ENCODE measurements at regions not wholly inside any gene's neighbourhood (a gene's known extent, or its start where the extent isn't known, plus 50 kb on each side); places are given as distances from the start of the nearest gene placed in this dataset.
"Not testable (repeated sequence)": the region's sequence is repeated elsewhere in the genome, so short reads cannot be mapped to it uniquely, and the experiment has no call there.

DNA sequence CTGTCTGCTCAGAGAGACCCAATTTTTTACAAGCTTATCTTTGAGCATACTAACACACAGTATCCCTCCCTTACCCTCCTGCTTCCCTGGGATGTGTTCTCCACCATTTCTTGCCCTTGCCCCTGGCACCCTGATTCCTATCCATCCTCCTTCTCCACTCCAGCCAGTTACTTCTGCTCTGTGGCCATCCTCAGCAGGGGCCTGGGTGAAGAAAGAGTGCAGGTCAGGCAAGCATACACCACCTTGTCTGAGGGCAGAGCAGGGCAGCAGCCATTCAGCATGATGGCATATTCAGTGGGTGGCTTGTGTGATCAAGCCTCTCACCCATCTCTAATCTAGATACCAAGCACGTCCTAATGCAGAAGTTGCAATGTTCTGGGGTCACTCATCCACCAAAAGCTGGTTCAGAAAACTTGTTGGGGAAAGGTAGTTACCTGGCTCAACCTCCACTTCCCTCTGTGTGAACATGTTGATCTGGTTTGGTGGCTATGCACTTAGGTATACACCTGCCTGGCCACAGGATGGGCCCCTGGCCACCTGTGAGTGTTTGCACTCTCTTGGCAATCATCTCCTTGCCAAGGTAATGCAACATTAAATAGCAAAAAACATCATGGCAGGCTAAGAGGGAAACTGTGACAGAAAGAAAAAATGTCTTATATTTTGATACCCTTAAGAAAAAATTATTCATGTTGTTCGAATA, 900.3 kb upstream of the MIR17HG start:
- no peak overlapping the region for H3K4me3 ChIP-seq (ENCODE audit: low read depth, low read length)

DNA sequence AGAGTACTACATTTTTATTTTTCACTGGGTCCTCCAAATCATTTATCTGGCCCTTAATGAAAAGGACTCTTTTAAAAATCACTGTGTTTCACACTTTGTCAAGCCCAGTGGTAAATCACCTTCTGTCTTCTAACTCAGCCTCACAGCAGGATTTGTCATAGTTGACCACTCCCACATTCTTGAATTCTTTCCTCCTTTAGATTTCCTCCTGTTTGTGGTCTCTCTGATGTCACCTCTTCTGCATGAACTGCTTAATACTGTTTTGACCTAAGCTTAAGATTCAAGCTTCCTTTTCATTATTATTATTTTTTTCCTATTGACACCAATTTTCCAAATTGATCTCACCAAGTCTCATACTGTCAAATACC, 899.8 kb upstream of the MIR17HG start:
- H3K4me3 ChIP-seq (ENCODE audit: low read depth, low read length): no peak overlapping the region

DNA sequence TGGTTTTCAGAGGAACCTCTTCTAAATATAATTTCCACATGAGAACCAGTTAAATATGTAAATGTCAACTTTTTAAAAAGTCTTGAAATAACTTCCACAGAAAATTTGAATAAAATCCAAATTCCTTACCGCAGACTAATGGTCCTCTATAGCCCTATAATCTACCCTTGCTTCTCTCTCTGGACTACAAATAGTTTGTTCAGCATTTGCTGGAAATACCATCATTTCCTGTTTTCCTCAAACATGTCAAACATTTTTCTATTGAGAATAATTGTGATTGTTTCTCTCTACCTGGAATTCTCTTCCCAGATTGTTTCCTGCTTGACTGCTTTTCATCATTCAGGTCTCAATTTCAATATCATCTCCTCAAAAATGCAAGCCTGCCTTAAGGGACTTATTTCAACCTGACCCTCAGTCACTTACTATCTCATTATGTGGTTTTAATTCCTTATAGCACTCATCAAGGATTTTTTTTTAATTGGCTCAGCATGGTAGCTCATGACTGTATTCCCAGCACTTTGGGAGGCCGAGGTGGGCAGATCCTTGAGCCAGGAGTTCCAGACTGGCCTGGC, 898.9 kb upstream of the MIR17HG start:
- no peak overlapping the region for H3K4me3 ChIP-seq (ENCODE audit: low read depth, low read length)

DNA sequence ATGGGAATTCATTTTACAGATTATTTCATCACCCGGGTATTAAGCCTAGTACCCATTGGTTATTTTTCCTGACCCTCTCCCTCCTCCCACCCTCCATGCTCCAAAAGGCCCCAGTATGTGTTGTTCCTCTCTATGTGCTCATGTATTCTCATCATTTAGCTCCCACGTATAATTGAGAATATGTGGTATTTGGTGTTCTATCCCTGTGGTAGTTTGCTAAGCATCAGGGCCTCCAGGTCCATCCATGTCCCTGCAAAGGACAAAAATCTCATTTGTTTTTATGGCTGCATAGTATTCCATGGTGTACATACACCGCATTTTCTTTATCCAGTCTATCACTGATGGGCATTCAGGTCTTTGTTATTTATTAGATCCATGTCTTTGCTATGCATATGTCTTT, 894.1 kb upstream of the MIR17HG start:
- no peak overlapping the region for H3K4me3 ChIP-seq (ENCODE audit: low read depth, low read length)

DNA sequence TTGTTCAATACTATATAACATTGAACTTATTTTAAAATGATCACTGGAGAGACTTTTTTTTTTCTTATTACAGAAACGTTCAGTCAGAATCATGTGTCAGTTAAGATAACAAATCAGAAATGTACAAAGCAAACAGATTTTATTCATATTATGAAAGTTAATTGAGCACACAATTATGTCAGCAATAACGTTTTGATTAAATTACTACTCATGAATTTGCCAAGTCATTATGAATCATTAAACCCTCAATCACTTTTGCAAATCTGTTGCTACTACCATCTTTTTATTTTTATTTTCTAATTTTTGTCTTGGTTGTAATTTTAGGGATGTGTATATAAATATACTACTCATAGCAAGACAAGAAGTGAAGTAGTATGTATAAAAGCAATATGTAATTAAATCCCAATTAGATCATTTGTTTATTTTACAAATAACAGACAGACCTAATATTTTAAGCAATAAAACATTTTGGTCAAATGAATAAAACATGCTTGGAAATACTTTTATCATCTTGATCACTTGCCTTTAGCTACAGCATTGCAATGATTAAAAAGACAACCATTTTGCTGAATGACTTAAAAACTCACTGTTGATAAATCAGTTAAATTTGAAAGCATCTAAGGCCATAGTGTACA, 893.4 kb upstream of the MIR17HG start:
- no peak overlapping the region for H3K4me3 ChIP-seq (ENCODE audit: low read depth, low read length)

DNA sequence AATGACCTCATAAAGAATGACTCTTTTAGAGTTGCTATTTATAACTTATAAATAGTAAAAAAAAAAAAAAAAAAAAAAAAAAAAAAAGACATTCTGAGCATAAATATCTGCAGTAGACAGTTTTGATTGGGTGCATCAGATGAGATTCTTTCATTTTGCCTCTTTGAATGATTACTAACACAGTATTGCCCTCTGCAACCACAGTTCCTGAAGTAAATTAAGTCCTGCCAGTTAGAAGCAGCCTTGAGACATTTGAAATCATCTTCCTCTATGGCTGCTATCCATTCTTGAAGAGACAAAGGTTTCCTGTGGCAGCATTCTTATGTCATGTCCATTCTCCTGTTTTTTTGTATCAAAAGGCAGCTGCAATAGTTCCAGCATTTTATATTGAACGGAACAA, 892.4 kb upstream of the MIR17HG start:
- H3K4me3 ChIP-seq (ENCODE audit: low read depth, low read length): no peak overlapping the region

DNA sequence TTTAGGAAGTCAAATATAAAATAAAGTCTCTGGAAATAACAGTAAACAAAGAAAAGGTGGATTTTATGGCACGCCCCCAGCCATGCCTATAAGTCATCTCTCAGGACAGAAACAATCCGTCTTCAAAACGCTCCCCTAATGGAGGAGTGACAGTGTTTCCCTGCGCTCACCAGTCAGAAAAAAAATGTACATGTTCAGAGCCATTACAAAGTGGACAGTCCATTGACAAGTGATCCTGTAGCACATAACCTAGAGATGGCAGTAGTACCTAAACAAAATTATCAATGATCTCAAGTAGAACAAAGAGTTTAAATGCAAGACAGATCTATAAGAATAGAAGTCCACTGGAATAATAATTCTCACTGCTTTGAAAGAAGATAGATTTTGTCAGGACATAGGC, 891.7 kb upstream of the MIR17HG start:
- no peak overlapping the region for H3K4me3 ChIP-seq (ENCODE audit: low read depth, low read length)

DNA sequence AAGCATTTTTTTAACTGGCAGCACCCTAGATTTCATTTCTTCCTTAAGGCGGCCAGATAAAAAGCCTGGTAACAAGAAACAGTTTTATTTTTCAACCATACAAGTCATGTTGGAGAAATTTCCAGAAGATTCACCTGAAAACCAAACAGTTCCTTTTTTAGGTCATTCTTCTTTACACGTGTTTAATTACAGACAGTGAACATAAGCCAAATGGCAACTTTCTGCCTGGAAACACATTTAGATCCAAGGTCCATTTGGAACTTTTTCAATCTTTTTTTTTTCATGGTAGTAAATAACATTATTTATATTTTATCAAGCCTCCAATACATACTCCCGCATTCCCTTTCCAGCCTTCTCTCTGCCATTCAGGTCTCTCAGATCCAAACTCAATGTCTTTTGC, 886.1 kb upstream of the MIR17HG start:
- no peak overlapping the region for H3K4me3 ChIP-seq (ENCODE audit: low read depth, low read length)

DNA sequence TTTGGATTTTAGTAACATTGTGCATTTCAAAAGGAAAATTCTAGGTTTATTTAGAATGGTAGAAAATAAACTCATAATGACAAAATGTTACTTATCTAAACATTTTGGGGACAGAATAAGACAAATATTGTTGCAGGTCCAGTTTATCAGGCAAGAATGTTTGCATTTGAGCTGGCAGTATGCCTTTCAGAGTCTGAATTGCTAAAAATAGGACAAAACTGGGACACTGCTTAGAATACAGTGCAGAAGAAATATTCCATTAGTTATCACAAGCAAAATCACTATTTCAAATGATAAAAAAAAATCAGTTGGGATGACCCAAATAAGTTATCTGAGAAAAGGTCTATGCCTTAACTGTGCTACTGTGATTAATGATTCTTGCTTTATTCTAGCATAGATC, 870.3 kb upstream of the MIR17HG start:
- no peak overlapping the region for H3K4me3 ChIP-seq (ENCODE audit: low read depth, low read length)

DNA sequence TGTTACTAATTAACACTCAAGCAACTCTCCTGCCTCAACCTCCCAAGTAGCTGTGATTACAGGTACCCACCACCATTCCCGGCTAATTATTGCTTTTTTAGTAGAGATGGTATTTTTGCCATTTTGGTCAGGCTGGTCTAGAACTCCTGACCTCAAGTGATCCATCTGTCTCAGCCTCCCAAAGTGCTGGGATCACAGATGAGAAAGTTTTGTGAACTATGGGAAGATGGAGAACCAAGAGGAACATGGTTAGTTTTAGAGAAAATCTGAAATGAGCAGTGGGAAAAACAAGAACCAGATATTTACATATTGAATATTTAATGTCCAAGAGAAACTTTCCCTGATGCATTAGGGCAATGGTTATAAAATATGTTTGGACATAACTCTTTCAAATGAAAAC, 863.6 kb upstream of the MIR17HG start:
- H3K4me3 ChIP-seq (ENCODE audit: low read depth, low read length): no peak overlapping the region

DNA sequence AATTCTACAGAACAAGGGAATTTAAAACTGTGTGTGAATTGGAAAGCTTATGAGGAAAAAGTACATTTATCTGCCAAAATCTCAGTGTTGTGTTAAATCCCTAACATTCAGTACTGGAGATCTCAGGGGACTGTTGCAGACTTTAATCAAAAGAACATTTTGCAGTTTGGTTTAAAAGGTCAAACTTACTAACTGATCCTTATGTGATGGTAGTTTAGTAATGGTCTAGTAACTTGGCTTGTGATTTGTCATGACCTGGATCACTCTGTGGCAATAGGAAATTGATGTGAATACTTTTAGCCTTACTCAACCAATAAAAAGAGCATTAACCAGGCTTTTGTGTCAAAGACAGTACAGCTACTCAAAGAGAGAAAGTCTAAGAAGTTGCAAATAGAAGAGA, 862.1 kb upstream of the MIR17HG start:
- H3K4me3 ChIP-seq (ENCODE audit: low read depth, low read length): no peak overlapping the region

DNA sequence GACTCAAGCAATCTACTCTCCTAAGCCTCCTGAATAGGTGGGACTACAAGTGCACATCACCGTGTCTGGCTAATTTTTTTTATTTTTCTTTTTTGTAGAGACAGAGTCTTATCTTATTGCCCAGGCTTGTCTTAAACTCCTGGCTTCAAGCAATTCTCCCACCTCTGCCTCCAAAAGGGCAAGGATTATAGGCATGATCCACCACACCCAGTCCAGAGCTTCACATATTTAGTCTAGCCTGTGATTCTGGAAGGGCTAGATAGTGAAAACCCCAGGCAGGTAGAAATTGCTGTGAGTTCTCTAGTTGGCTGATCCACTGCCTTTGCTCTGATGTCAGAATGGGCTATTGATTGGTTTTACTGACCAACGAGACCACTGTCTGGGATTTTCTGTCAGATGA, 854.6 kb upstream of the MIR17HG start:
- no peak overlapping the region for H3K4me3 ChIP-seq (ENCODE audit: low read depth, low read length)

DNA sequence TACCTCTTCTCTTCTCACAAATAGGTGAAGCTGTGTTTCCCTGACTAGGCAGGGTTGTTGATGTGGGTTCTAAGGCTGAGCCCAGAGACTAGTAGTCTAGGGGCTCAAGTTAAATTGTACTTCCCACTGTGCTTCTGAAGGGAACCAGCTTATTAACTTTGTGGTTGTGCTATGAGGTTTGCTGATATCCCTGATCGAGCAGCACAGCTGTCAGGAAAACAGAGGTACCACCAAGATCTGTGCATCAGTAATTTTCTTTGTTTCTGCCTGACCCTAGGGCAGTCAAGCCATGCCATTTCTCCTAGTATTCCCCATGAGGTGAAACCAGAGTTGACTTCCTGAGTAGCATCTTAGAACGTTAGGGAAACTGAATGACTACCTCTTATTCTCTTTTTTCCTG, 853.8 kb upstream of the MIR17HG start:
- no peak overlapping the region for H3K4me3 ChIP-seq (ENCODE audit: low read depth, low read length)

DNA sequence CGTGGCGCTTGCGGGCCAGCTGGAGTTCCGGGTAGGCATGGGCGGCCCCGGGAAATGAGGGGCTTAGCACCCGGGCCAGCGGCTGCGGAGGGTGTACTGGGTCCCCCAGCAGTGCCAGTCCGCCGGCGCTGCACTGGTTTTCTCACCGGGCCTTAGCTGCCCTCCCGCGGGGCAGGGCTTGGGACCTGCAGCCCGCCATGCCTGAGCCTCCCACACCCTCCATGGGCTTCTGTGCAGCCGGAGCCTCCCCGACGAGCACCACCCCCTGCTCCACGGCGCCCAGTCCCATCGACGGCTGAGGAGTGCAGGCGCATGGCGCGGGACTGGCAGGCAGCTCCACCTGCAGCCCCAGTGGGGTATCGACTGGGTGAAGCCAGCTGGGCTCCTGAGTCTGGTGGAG, 852.6 kb upstream of the MIR17HG start:
- H3K4me3 ChIP-seq (ENCODE audit: low read depth, low read length): not testable (repeated sequence)

DNA sequence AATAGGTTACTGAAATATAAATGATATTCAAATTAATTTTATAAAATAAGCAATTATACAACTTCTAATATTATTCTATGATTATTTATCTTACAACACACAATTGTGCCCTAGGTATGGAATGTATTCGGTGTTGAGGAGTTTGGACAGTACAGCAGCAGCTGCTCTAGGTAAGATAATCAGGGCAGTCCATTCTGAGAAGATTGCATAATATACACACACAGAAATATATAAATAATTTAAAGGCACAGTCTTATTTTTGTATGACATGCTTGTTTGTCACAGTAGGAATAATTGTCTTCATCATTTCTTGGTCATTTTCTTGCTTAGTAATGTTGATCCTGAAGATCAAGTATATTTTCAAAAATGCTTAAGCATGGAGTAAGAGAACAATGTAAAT, 849.4 kb upstream of the MIR17HG start:
- no peak overlapping the region for H3K4me3 ChIP-seq (ENCODE audit: low read depth, low read length)

DNA sequence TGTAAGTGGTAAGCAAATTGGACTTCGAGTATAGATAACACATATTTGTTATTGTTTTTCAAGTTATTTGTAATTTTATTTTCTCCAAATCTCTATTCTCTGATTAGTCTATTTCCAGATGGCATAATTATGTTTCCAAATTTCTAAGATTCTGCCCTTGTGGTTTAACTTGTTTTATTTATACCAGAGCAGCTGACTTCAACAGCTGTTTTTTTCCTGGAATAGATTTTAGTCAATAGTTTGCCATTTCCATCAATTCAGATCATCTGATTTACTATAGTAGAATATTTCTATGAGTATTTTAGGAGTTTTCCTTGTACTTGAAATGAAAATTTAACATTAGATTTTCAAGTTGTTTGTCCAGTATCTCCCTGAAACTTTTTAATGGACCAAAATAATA, 848.7 kb upstream of the MIR17HG start:
- no peak overlapping the region for H3K4me3 ChIP-seq (ENCODE audit: low read depth, low read length)

DNA sequence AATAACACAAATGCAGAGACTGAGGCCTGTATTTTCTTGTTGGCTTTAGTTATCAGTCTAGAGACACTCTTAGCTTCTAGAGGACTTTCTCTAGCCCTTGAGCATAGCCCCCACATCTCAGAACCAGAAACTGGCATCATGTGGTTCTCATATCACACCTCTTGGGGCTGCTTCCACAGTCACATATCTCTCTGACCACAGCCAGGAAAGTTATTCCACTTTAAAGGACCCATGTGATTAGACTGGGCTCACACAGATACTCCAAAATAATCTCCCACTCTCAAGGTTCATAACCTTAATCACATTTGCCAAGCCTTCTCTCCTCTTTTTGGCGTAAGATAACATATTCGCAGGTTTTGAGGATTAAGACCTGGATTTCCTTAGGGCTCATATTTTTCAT, 846.9 kb upstream of the MIR17HG start:
- H3K4me3 ChIP-seq (ENCODE audit: low read depth, low read length): no peak overlapping the region

DNA sequence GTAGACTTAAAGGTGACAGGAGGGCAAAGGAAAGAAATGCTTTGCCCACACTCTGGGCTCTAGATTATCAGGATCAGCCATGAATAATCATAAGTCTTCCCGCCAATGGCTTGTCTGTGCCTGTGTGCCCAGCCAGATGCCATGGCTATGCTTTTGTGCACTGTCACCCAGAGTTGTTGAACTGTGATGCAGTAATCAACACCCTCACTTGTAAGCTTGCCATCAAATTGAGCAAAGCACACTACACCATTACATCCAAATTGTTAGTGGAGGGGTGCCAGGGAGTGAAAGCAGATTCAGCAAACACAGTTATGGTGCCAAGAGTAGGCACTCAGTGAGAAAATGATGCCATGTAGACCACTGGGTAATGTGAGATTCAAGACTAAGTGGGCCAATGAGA, 845.3 kb upstream of the MIR17HG start:
- no peak overlapping the region for H3K4me3 ChIP-seq (ENCODE audit: low read depth, low read length)

DNA sequence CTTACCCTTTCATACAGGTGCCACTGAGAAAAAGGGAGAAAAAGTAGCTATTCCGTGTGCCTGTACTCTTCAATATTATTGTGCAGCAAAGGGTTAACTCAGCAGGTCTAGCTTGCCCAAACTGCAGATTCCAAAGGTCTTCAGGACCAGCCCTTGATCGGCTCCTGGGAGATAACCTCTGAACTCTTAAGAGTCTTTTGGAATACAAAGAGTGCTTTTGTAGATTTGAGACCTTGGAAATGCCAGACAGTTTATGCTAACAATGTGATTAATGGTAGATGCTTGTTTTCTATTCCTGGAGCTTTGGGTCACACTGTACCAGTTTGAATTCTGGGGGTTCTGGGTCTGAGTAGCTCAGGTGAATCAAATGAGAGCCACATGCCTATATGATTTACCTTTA, 844.7 kb upstream of the MIR17HG start:
- H3K4me3 ChIP-seq (ENCODE audit: low read depth, low read length): no peak overlapping the region

DNA sequence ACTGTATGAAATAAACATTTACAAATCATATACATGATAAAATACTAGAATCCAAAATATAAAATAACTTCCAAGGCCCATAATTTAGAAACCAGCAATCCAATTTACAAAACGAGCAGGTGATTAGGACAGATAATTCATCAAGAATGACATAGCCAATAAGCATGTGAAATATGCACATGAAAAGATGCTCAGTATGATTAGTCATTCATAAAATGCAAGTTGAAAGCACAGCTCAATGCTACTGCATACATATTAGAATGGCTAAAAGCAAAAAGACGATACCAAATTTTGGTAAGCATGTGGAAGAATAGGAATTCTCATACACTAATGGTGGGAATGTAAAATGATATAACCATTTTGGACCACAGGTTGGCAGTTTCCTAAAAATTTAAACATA, 837.2 kb upstream of the MIR17HG start:
- H3K4me3 ChIP-seq (ENCODE audit: low read depth, low read length): no peak overlapping the region

DNA sequence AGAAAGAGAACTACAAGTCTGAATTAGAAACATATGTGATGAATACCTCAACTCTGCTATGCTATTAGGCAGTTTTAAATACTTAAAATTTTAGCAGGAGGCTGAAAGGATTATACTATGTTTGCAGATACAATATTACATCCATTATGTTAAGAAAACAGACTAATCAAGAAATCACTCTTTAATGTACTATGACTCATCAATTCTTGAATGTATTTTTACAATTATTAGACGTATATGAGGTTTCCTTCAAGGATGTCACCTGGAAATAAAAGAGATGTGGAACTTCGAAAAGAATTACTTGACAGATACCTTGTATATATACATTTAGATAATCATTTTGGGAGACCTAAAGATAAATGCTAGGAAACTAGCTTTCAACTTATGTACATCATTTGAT, 835.6 kb upstream of the MIR17HG start:
- H3K4me3 ChIP-seq (ENCODE audit: low read depth, low read length): no peak overlapping the region

DNA sequence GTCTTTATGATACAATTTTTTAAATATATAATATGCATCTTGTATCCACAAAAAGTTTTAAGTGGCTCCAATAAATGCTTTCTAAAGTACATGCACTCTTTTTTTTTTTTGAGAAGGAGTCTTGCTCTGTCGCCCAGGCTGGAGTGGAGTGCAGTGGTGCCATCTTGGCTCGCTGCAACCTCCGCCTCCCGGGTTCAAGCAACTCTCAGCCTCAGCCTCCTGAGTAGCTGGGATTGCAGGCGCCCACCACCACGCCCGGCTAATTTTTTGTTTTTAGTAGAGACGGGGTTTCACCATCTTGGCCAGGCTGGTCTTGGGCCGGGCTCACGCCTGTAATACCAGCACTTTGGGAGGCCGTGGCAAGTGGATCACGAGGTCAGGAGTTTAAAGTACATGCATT, 832.8 kb upstream of the MIR17HG start:
- H3K4me3 ChIP-seq (ENCODE audit: low read depth, low read length): not testable (repeated sequence)

DNA sequence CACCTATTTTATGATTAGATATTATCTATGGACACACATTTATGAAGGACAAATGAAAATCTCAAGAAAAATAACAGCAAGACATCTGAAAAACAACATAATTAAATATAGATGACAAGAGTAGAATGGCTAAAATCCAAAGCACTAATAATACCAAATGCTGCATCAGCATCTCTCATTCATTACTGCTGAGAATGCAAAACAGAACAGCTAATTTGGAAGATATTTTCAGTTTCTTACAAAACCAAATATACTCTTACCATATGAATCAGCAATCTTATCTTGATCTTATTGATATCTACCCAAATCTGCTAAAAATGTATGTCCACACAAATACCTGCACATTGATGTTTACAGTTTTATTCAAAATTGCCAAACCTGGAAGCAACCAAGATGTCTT, 829.1 kb upstream of the MIR17HG start:
- no peak overlapping the region for H3K4me3 ChIP-seq (ENCODE audit: low read depth, low read length)

All from iPS-11a (cell line).